NCI-H187 treated with DMSO at 0.1 percent for 48 hours (cell line): ENCODE measurements at regions not wholly inside any gene's neighbourhood (a gene's known extent, or its start where the extent isn't known, plus 50 kb on each side); places are given as distances from the start of the nearest gene placed in this dataset.
"Not testable (repeated sequence)": the region's sequence is repeated elsewhere in the genome, so short reads cannot be mapped to it uniquely, and the experiment has no call there.

Experiments
- DNase-seq: peaks from one replicate; lab custom pipeline; 2025; lab: John Stamatoyannopoulos, UW

DNA sequence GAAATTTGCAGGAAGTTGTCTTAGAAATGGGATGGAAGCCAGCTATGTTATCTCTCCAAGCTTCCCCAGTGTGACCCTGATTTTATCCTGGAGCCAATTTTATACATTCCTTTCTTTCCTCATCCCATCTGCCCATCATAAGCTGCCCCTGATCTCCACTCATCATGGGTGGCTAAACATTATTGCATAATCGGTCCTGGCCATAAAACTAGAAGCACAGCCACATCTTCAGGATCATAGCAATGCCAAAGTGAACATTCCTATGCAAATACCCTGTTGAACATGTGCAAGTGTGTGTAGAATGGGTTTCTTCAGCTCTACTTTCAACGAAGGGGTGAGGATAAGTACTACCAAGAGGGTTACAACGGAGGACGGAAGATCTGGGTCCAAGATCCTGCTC, 50.6 kb upstream of the COG2 start:
- no peak for DNase-seq

DNA sequence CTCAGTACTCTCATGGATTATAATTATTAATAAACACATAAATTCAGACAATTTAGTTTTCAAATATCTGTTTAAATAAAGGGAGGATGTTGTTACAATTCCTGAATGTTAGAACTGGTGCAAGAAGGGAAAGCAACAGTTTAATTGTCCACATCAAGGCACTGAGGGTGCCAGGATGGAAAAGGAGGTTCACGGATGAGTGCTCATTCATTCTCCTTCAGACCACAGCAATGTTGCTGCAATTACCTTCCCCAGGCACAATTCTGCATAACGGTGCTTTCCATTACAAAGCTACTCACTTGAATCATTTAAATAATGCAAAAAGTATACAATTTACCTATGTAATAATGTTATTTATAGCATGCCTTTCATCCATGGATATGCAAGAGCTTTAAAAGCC, 52.3 kb upstream of the COG2 start:
- DNase-seq, result no peak

- DNase-seq, result no peak
Observed at GRCh38 chr1:230588323-230588746, 53.9 kb upstream of the COG2 start.

DNA sequence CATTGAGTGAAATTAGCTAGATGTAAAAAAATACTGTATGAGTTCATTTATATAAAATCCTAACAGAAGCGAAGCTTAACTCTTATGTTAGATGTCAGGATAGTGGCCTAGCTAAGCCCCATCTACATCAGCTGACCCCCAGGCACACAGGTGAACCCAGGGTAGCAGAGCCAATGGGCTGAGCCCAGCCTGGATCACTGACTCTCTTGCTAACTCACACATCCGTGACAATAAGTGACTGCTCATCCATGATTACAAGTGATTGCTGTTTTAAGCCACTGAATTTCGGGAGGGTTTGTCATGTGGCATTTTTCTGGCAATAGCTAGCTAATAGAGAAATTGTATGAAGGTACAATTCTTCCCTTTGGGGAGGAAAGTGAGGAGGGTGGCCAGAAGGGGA, 55.2 kb upstream of the COG2 start:
- no peak for DNase-seq

DNA sequence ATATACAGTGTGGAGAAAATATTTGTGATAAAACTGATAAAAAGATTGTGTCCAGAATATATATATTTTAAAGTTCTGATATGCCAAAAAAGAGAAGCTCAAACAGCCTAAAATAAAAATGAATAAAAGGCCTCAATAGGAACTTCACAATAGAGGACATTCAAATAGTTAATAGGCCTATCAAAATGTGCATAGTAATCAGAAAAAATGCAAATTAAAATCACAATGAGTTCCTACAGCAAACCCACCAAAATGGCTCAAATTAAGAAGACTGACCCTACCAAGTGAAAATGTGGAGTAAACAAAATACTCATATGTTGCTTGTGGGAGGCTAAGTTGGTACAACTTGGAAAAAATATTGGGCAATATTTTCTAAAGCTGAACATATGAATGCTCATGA, 57.6 kb upstream of the COG2 start:
- DNase-seq, result no peak

- DNase-seq, result no peak
Observed at GRCh38 chr1:230581446-230582079, 60.7 kb upstream of the COG2 start.

- DNase-seq, result no peak
Observed at GRCh38 chr1:230578616-230579015, 63.7 kb upstream of the COG2 start.

DNA sequence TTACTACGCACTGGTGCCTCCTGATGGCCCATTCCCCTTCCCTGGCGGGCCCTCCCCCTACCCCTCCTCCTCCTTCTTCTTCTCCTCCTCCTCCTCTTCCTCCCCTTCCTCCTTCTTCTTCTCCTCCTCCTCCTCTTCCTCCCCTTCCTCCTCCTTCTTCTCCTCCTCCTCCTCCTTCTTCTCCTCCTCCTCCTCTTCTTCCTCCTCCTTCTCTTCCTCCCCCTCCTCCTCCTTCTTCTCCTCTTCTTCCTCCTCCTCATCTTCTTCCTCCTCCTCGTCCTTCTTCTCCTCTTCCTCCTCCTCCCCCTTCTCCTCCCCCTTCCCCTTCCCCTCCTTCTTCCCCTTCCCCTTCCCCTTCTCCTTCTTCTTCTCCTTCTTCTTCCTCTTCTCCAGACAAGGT, 64.7 kb upstream of the COG2 start:
- DNase-seq, result no peak

DNA sequence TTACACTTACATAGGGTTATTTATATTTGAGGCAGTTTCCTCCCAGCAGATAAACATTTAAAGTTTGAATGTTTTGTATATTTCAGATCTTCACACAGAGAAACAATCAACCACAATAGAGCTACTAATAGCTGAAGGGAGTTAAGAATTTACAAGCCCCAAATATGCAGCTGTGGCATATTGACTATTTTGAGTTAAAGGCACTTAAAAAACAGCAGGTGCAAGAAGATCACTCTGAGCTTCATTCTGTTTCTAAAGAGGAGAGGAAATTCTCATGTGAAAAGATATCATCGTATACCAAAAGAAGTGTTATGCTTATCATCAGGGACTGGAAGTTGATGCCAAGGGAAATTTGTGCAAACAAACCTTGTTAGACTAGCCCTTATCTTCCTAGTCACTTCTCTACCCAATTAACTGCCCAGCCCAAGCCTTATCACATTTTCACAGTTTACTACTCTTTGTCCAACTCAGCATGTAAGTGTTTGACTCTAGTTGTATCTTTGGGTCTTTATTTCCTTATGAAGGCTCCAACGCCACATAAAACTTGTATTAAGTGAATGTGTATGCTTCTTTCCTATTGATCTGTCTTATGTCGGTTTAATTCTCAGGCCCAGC, 66.3 kb upstream of the COG2 start:
- DNase-seq, result no peak

GRCh38 chr1:230574502-230574901, 67.8 kb upstream of the COG2 start:
- DNase-seq, result no peak

- DNase-seq, result no peak
Observed at GRCh38 chr1:230573658-230574057, 68.6 kb upstream of the COG2 start.

GRCh38 chr1:230572121-230573105, 69.9 kb upstream of the COG2 start:
- DNase-seq, result no peak

- no peak for DNase-seq
Observed at GRCh38 chr1:230570724-230571360, 71.4 kb upstream of the COG2 start.

- DNase-seq, result no peak
Observed at GRCh38 chr1:230569201-230569600, 73.1 kb upstream of the COG2 start.

- no peak for DNase-seq
Observed at GRCh38 chr1:230568676-230569075, 73.6 kb upstream of the COG2 start.

- DNase-seq, result no peak
Observed at GRCh38 chr1:230568008-230568407, 74.3 kb upstream of the COG2 start.

DNA sequence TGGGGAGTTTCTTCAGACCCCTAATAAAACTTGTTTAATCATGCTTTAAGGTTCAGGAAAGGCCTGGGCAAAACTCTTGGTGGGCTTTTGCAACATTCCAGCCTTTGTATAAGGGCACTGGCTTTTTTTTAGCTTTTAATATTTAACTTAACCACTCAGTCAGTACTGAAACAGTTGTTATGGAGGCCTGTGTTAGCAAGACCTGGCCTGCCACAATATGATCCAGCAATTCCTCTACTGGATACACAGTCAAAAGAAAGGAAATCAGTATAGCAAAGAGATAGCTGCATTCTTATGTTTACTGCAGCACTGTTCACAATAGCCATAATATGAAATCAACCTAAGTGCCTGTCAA, 75.1 kb upstream of the COG2 start:
- no peak for DNase-seq

DNA sequence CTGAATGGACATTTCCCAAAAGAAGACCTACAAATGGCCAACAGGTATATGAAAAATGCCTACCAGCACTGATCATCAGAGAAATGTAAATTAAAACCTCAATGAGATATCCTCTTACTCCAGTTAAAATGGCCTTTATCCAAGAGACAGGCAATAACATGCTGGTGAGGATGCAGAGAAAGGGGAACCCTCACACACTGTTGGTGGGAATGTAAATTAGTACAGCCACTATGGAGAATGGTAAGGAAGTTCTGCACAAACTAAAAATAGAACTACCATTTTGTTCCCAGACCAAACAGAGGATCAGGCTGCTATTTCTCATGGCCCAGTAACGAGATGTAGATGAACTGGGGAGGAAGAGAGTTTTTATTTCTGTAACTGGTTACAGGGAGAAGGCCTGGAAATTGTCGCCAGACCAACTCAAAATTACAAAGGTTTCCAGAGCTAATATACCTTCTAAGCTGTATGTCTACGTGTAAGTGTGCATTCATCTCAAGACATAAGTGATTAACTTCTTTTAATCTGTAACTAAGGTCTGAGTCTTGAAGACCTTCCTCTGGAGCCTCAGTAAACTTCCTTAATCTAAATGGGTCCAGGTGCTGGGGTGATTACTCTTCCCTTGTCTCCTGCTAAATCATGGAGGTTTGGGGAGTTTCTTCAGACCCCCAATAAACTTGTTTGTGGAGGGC, 75.6 kb upstream of the COG2 start:
- not testable (repeated sequence) for DNase-seq

DNA sequence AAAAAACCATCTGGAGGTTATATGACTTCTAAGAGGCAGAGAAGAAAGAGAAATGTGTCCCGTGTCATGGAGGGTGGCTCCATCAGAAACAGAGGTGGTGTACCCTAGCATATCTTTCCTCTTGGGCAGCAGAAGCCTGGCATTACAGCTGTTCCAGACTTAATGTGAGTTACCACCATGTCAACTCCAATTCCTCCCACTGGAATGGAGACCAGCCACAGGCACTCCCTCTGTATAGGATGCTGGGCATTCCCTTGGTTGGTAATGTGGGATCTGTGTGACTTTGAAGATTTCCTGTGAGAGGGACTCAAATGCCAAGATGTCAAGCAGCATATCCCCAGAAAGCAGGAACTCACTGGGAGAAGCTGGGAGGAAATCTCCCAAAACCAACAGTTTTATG, 77.1 kb upstream of the COG2 start:
- DNase-seq, result no peak

- no peak for DNase-seq
Observed at GRCh38 chr1:230563591-230563990, 78.7 kb upstream of the COG2 start.

DNA sequence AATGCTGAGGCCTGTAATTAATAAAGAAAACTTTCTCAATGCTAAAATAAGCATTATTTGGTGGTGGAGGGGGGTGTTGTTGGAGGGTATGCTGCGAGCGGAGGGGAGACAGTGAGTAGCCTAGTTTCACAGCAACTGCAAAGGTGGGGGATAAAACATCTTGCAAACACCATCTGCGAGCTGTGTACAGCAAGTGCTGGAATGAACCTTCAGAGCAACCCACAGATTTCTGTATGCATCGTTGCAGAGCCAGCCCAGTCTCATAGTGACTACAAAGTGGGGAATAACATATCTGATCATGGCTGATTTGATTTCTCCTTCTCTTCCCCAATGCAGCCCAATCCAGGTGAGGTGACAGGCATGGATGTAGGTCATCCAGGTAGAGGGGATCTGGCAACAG, 80.7 kb upstream of the COG2 start:
- no peak for DNase-seq

GRCh38 chr1:230558324-230558723, 84.0 kb upstream of the COG2 start:
- no peak for DNase-seq
